Endodermal cell (in vitro differentiated cells): ENCODE measurements at regions not wholly inside any gene's neighbourhood (a gene's known extent, or its start where the extent isn't known, plus 50 kb on each side); places are given as distances from the start of the nearest gene placed in this dataset.

Source experiments
- DNase-seq: peaks from one replicate; pipeline ENCODE4 v3.0.0-alpha.2; 2017
- H3K27ac ChIP-seq: 2 replicates; pipeline ENCODE4 v1.5.1; 2013; ENCODE audit warnings: mild to moderate bottlenecking, low read depth, low read length, moderate library complexity
- H3K27me3 ChIP-seq: 2 replicates; pipeline ENCODE4 v1.6.1; 2013; ENCODE audit warnings: mild to moderate bottlenecking, low read length, moderate library complexity; ENCODE audit not compliant: insufficient read depth, control insufficient read depth, poor library complexity, severe bottlenecking
- H3K36me3 ChIP-seq: 2 replicates; pipeline ENCODE4 v1.7.0; 2013; ENCODE audit warnings: mild to moderate bottlenecking, low read length, moderate library complexity; ENCODE audit not compliant: control insufficient read depth, insufficient read depth
- H3K4me1 ChIP-seq: one replicate; pipeline ENCODE4 v1.7.0; 2013; ENCODE audit warnings: low read length; ENCODE audit not compliant: control insufficient read depth, insufficient read depth
- H3K4me3 ChIP-seq: 2 replicates; pipeline ENCODE4 v1.5.1; 2013; ENCODE audit warnings: mild to moderate bottlenecking, low read length, moderate library complexity
- H3K9ac ChIP-seq: 2 replicates; pipeline ENCODE4 v1.6.1; 2013; ENCODE audit warnings: mild to moderate bottlenecking, low read length, moderate library complexity; ENCODE audit not compliant: poor library complexity, severe bottlenecking; ENCODE audit errors: extremely low read depth
- H3K9me3 ChIP-seq: 2 replicates; pipeline ENCODE4 v1.6.1; 2013; ENCODE audit warnings: mild to moderate bottlenecking, low read length, moderate library complexity; ENCODE audit not compliant: control insufficient read depth
- H3K27ac Mint-ChIP-seq: 2 replicates; pipeline ENCODE4 v1.8.0; 2020; ENCODE audit warnings: mixed read lengths
- H3K27me3 Mint-ChIP-seq: 2 replicates; pipeline ENCODE4 v1.8.0; 2021; ENCODE audit warnings: mild to moderate bottlenecking, mixed read lengths; ENCODE audit not compliant: insufficient read depth
- H3K36me3 Mint-ChIP-seq: 2 replicates; pipeline ENCODE4 v1.8.0; 2020; ENCODE audit warnings: low read depth, mixed read lengths
- H3K4me1 Mint-ChIP-seq: 2 replicates; pipeline ENCODE4 v1.8.0; 2020; ENCODE audit warnings: mixed read lengths
- H3K4me3 Mint-ChIP-seq: 2 replicates; pipeline ENCODE4 v1.8.0; 2020; ENCODE audit warnings: mild to moderate bottlenecking, moderate library complexity, mixed read lengths
- H3K9me3 Mint-ChIP-seq: 2 replicates; pipeline ENCODE4 v1.8.0; 2020; ENCODE audit warnings: mild to moderate bottlenecking, mixed read lengths
- CTCF ChIP-seq: fragments of 200-600 bp; sonication (generic); conservative IDR thresholded peaks from 2 replicates; pipeline ENCODE4 v1.5.0; 2021; ENCODE audit warnings: antibody characterized with exemption, mild to moderate bottlenecking
- WGBS, 2 experiments: methylation state at CpG; one replicate each; pipeline versions ENCODE4 v1.1.5 to v1.1.7; 2013; ENCODE audit warnings: missing lambda C conversion rate in 2 of 2, mixed read lengths in 1 of 2; ENCODE audit not compliant: insufficient coverage in 1 of 2, insufficient read length in 1 of 2; 5-methylcytosine and 5-hydroxymethylcytosine counted together

GRCh38 chr13:29943686-29944085 lies 93.3 kb upstream of the UBL3 start:
- Histone ChIP-seq H3K9ac (no peak overlapping the region), H3K27me3 (no peaks in the 10 kb centered on the region), H3K4me3 (no peak overlapping the region), H3K4me1 (peaks cover 5% of the 10 kb centered on the region), H3K36me3 (no peaks in the 10 kb centered on the region), H3K9me3 (no peaks in the 10 kb centered on the region), H3K27ac (no peak overlapping the region)
- H3K27ac Mint-ChIP-seq = peak overlapping the region; percentile 84
- no peak for TF ChIP-seq CTCF
- H3K36me3 Mint-ChIP-seq = no peaks in the 10 kb centered on the region
- peaks cover 2% of the 10 kb centered on the region for H3K27me3 Mint-ChIP-seq
- no peak overlapping the region for H3K4me3 Mint-ChIP-seq
- H3K9me3 Mint-ChIP-seq = no peaks in the 10 kb centered on the region
- DNase-seq = no peak
- WGBS, 2 experiments = 52 to 60% methylated on average over 6 to 8 of the region's 8 CpGs
- peaks cover 52% of the 10 kb centered on the region for H3K4me1 Mint-ChIP-seq

DNA sequence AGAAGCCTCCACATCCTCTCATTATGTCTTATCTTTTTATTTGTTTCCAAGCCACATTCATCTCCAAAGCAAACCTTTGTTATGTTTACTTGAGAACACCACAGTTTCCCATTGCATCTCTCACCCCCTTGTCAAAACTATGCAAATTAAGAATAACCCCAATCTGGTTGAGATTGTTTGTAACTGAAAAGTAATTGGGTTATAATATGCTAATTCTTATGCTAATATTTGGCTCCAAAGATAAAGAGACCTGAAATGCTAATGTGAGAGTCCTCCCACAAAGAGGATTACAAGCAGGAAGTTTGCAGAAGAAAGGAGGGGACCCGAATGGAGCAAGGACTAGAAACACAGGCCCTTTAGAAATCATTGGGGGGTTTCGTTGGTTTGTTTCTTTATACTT lies 92.9 kb upstream of the UBL3 start:
- Histone ChIP-seq H3K9ac (no peak overlapping the region), H3K36me3 (no peaks in the 10 kb centered on the region), H3K9me3 (no peaks in the 10 kb centered on the region), H3K4me1 (peaks cover 5% of the 10 kb centered on the region), H3K4me3 (no peak overlapping the region), H3K27me3 (no peaks in the 10 kb centered on the region), H3K27ac (no peak overlapping the region)
- no peak for DNase-seq
- Mint-ChIP-seq H3K27ac (peak overlapping the region; percentile 84), H3K4me1 (peaks cover 52% of the 10 kb centered on the region), H3K9me3 (no peaks in the 10 kb centered on the region), H3K27me3 (peaks cover 2% of the 10 kb centered on the region), H3K4me3 (no peak overlapping the region), H3K36me3 (no peaks in the 10 kb centered on the region)
- TF ChIP-seq CTCF = no peak
- 25% methylated on average over 1 of the region's 2 CpGs; no CpG with 5 or more reads in 1 of the 2 experiments for WGBS, 2 experiments

GRCh38 chr13:29940715-29941114 lies 90.3 kb upstream of the UBL3 start:
- Mint-ChIP-seq H3K4me1 (peaks cover 54% of the 10 kb centered on the region), H3K27ac (no peak overlapping the region), H3K4me3 (no peak overlapping the region), H3K36me3 (no peaks in the 10 kb centered on the region), H3K9me3 (no peaks in the 10 kb centered on the region), H3K27me3 (peaks cover 4% of the 10 kb centered on the region)
- H3K27ac ChIP-seq = no peak overlapping the region
- no peak overlapping the region for H3K4me3 ChIP-seq
- no peaks in the 10 kb centered on the region for H3K36me3 ChIP-seq
- H3K9ac ChIP-seq = no peak overlapping the region
- no peak for TF ChIP-seq CTCF
- no peak for DNase-seq
- no peaks in the 10 kb centered on the region for H3K27me3 ChIP-seq
- H3K4me1 ChIP-seq = peaks cover 5% of the 10 kb centered on the region
- H3K9me3 ChIP-seq = no peaks in the 10 kb centered on the region
- 91% methylated on average over 1 of the region's 1 CpG; no CpG with 5 or more reads in 1 of the 2 experiments for WGBS, 2 experiments
